HG03575 (cell line): ENCODE measurements at regions not wholly inside any gene's neighbourhood (a gene's known extent, or its start where the extent isn't known, plus 50 kb on each side); places are given as distances from the start of the nearest gene placed in this dataset.
"Not testable (repeated sequence)": the region's sequence is repeated elsewhere in the genome, so short reads cannot be mapped to it uniquely, and the experiment has no call there.

Source experiments
- ATAC-seq: cut with Tn5 transposase; IDR thresholded peaks from one replicate; pipeline ENCODE4 v1.9.1; 2021; ENCODE audit not compliant: unreplicated experiment, insufficient number of reproducible peaks, low FRiP score; ENCODE audit errors: extremely low read depth

DNA sequence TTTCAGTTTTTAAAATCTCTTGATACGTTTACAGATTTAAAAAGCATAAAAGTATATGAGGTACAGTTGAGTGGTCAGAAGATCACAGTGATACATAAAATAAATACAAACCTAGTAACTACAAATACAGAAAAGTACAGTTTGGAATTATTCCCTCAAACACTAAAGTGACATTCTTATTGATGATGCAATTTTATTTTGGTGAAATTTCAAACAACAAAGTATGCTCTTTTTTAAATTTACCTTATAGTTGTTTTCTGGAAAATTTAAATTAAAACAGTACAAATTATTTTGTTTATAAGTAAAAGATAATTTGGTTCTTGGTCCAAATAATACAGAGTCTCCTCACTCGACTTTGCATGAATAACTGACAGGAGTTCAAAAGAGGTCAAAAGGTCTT lies 1305.1 kb upstream of the GJE1 start:
- no peak for ATAC-seq

DNA sequence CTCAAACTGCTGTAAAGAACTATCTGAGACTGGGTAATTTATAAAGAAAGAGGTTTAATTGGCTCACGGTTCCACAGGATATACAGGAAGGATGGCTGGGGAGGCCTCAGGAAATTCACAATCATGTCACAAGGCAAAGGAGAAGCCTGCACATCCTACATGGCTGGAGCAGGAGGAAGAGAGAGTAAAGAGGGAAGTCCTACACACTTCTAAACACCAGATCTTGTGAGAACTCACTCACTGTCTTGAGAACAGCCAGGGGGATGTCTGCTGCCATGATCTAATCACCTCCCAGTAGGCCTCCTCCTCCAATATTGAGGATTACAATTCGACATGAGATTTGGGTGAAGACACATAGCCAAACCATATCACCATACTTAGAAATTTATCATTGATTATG lies 1307.0 kb upstream of the GJE1 start:
- ATAC-seq, result no peak

DNA sequence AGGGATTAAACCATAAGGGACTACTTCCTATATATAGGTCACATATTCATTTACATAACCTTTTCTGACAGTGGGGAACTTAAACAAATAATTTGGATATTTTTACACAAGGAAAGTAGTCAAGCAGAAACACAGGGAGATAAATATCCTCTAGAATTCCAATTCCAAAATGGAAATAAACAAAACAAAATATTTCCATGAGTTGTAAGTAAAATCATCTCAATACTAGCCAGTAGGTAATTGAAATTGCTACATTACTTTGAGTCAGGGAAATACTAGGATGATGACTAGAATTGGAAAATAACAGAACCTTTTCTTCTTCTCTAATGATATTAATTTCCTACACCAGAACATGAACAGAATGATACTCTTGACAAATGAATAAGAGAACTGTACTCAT lies 1308.1 kb upstream of the GJE1 start:
- no peak for ATAC-seq

DNA sequence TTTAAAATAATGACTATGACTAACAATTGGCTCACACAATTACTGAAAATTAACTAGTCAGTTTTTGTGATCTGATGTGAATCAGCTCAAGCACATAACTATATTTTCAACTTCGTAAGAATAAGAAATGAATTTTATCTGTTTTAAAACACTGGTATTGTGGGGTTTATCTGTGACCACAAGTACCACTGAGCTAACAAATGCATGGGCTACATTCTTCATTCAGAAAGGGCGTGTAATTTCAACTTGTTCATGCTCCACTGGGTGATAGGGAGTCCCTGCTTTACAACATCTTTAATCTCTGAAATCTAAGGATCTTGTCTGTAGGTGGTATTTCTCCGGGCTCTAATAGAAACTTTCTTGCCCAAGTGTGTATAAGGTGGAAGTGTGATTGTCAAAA lies 1311.5 kb upstream of the GJE1 start:
- ATAC-seq, result no peak

DNA sequence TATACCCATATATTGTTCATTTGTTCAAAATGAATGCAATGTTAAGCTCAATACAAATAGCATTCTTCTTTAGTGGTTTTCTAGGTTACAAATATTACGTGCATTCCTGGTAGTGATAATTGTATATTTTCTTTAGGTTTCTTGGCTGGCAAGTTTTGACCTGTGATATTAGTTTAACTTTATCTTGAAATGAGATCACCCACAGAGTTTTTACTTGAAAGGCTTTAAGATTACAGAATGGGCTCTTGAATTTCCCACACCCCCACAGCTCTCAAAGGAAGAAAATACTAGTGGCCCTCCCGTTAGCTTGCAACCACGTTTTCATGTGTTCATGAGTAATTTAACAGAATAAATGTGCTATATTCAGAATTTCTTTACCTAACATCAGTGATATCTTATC lies 1315.5 kb upstream of the GJE1 start:
- ATAC-seq, result no peak

DNA sequence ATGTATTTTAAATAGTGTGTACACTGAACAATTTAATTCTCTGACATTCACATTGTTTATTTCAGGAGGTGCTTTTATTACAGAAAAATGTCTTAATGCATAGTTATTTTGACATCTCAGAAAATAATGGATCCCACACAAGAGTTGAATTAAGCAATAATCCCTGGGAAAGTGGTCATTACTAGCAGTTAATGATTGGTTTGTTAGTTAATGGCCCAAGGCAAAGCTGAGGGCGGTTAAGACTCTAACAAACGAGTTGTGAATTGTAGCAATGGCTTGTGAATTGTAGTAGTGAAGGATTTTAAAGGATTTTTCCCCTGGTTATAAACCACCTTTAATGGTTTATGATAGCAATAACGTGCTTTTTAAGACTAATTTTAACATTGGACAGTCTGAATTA lies 1316.0 kb upstream of the GJE1 start:
- ATAC-seq, result no peak

DNA sequence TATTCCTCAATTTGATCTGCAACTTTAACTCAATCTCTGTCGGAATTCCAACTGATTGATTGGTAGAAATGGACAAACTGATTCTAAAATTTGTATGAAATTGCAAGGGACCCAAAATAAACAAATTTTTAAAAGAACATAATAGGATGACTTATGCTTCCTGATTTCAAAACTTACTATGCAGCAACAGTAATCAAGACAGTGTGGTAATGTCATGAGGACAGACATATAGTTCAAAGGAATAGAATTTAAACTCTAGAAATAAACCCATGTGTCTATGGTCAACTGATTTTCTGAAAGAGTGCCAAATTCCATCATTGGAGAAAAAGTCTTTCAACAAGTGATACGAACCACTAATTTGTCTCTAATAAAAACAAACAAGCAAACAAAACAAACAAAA lies 1320.1 kb upstream of the GJE1 start:
- ATAC-seq, result no peak

DNA sequence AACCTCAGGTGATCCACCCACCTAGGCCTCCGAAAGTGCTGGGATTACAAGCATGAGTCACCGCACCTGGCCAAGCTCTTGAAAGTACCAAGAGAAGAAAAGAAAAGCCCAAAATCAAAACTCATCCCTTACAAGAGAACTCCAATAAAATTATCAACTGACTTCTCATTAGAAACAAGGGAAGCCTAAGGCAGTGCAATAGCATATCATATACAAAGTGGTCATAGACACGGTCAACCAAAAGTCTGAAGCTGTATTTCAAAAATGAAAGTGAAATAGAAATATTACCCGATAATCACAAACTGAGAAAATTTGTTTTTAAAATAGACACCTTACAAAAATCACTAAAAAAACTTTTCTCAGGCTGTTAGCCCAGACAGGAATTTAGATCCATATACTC lies 1321.1 kb upstream of the GJE1 start:
- no peak for ATAC-seq

DNA sequence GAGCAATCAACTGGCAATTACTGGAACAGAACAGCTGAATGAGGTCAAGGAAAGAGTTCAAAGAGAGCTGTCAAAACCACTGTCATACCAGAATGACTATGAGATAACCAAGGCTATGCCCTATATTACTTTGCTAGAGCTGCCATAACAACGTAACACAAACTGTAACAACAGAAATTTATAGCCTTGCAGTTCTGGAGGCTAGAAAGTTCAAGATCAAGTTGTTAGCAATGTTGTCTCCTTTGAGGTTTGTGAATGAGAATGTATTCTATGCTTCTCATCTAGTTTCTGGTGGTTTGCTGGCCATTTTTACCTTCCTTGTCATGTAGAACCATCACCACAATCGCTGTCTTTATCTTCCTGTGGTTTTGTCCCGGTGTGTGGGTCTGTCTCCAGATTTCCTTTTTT lies 1323.0 kb upstream of the GJE1 start:
- ATAC-seq, result peak; percentile 86

DNA sequence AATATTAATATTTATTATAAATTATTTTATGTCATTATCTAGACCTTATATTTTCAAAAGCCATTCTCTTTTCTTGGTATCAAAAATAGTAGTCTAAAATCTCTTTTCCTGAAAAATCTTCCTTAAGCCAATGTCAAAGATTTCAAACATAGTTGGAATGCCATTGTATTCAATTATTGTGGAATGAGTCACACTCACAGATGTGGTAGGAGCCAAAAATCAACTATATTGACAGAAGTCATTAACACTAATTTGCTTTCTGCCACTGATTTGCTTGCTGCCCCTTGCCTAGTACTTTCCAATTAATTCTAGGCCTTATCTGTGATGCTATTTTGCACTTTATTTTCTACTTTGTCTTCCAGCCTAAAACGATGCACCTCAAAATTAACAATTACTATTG lies 1326.3 kb upstream of the GJE1 start:
- ATAC-seq, result no peak

DNA sequence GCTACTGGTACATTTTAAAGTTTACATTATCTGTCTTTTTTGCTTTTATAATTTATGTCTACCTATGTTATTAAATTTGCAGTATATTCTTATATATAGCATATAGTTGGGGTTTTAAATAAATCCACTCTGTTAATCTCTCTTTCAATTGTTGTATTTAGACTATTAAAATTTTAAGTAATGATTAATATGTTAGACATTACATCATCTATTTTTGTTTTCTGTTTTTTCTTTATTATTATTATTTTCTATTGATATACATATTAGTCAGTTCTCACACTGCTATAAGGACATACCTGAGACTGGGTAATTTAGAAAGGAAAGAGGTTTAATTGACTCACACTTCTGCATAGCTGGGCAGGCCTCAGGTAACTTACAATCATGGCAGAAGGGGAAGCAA lies 1338.2 kb upstream of the GJE1 start:
- no peak for ATAC-seq

DNA sequence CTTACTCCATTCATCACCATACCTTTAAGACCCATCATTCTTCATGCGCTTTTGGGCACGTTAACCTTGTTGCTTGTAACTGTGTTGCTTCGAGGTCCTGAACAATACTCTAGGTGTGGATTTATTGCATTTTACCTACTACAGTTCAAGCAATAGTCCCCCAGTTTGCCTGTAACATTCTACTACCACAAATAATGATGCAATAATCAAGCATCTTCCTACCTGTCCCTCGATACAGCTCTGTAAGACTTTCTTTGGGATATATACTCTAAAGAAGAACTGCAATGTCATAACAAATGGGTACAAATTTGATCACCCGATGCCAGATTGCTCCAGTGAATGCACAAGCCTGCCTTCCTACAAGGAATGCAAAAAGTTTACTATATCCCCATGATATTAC lies 1342.6 kb upstream of the GJE1 start:
- ATAC-seq, result no peak

DNA sequence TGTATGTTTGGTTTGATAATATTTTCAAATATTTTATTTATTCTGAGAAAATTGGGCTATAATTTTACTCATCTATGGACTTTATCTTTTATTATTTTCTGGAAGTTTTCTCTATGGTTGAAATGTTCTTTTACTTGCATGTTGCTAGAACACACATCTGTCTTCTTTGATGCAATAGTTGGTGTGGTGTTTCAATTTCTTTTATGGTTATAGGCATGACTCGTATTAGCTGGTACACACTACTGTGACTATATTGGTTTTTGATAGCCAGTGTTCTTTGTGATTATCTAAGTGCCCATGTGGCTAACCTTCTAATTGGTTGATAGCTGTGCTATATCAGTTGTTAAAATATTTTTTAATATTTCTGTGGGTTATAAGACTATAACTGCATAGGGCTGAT lies 1343.3 kb upstream of the GJE1 start:
- no peak for ATAC-seq

DNA sequence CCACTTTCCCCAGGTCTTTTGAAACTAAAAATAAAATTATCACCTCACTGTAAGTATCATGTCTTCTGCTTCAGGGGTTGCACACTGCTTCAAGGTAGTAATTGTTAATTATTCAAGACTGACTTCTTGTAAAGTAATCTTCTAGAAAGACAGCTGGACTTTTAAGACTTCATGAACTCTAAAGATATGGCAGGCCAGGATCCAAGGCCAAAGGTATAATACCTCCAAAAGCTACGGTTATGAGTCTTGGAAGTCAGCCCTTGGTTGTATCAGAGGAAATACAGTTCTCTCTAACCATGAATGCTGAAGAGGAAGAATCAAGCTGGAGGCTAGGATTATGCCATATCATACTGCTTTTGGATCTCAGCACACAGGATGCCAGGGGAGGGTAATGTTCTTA lies 1346.8 kb upstream of the GJE1 start:
- no peak for ATAC-seq

DNA sequence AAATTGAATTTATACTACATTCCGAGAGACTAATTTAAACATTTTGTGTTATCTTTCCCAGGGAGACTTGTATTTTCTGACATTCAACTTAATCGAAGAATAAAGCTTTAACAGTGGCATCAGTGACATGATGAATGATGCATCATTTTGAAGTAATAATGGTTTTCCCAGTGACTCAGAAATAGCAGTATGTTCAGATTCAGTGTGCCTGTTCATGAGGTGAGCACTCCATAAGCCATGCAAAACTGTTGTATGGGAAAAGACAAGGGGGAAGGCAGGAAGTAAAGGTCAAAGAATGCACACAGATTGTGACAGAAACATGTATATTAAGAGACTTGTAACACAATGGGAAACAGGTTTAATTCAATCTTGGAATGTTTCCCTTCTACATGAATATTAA lies 1348.2 kb upstream of the GJE1 start:
- no peak for ATAC-seq

DNA sequence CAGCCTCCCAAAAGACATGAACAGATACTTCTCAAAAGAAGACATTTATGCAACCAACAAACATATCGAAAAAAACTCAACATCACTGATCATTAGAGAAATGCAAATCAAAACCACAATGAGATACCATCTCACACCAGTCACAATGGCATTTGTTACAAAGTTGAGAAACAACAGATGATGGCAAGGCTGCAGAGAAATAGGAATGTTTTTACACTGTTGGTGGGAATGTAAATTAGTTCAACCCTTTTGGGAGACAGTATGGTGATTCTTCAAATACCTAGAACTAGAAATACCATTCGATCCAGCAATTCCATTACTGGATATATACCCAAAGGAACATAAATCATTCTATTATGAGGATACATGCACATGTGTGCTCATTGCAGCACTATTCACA lies 1349.2 kb upstream of the GJE1 start:
- ATAC-seq, result not testable (repeated sequence)

DNA sequence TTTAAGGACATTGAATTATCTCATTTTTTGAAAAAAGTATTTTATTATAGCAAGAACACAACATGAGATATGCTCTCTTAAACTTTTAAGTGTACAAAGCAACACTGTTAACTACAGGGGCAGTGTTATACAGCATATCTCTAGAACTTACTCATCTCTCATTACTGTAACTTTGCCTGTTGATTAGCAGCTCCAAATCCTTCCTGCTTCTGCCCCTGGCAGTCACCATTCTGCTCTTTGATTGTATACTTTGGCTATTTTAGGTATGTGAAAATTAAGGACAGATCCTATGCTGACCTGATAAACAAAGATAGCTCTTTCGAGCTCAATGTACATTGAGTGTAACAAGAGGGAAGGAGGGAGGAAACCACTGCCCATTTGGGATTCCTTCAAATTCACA lies 1349.8 kb upstream of the GJE1 start:
- ATAC-seq, result no peak

DNA sequence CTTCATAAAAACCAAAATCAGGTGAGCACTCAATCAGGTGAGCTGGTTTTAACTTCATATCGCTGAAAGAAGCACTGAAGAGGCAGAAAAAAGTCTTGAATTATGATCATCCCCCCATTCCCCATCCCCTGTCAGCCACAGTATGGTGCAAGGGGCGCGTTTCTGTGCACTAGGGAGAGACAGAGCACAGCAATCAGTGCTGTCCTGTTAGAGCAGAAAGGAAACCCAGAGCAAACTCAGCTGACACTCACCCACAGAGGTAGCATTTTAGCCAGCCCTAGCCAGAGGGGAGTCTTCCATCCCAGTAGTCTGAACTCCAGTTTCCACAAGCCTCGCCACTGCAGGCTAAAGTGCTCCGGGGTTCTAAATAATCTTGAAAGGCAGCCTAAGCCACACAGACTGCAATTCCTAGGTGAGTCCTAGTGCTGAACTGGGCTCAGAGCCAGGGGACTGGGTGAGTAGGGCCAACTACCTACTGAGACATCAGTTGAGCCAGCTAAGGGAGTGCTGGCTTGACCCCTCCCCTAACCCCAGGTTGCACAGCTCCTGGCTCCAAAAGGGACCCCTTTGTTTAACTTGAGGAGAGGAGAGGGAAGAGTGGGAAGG lies 1352.6 kb upstream of the GJE1 start:
- ATAC-seq, result no peak

DNA sequence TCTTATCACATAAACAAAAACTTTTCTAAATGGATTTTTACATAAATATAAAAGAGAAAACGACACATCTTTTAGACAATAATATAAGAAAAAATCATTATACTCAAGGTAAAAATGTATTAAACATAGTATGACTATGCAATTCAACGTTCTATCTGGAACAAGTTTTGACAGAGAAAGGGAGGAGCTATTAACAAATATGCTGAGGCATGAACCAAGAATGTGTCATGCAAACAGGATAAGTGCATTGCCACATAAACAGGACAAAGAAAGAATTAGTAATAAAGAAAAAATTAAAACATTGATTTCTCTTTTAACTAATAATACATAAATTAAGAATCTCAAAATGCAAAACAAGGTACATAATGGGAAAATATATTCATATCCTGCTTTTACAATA lies 1353.4 kb upstream of the GJE1 start:
- no peak for ATAC-seq

DNA sequence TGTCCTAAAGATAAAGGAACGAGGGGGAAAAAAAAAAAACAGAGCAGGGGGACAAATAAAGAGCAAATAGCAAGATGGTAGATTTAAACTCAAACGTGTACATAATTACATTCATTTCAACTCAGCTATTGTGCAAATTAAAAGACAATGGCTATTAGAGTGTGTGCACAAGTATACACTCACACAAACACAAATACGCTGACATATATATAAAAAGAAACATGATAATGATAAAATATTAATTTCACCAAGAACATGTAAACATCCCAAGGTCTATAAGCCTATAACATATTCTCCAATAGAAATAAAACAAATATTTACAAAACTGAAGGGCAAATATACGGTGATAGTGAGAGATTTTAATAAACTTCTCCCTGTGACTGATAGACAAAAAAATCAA lies 1354.9 kb upstream of the GJE1 start:
- ATAC-seq, result no peak

DNA sequence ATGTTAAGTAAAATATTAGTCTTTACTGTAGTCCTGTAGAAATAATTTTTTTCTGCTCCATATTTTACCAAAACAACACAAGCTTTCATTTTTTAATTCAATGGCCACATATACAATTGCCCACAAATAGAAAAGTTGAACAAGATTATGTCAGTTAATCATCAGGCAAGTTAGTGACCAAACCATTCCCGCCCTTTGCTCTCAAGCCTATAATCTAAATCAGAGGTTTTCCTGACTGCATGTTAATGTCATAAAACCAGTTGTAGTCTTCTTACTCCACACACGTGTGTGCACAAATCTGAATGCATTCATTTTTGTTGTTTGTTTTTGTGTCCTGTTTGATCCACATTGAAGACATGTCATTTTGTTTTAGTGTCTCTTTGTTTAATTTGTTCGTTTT lies 1357.7 kb upstream of the GJE1 start:
- no peak for ATAC-seq

DNA sequence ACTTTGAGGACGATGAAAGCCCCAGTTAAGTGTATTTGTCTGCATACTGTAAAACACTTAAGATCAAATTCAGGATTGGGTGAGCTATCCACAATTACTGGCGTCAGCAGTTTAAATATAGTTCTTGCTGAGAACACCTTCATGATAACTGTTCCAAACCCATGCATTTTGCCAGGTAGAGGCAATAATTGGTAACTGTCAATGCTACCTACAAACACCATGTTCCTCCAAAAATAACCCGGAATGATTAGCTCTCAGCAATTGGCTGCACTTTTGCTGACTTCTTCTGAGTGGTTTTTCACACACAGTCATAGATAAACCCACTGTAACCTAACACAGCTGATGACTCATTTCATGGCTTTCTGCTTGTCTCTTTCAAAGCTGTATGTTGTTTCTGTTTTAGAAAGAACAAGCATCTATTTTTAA lies 1358.6 kb upstream of the GJE1 start:
- peak; percentile 100 for ATAC-seq
